GM19035 (cell line): ENCODE measurements at regions not wholly inside any gene's neighbourhood (a gene's known extent, or its start where the extent isn't known, plus 50 kb on each side); places are given as distances from the start of the nearest gene placed in this dataset.

ENCODE experiments used
- ATAC-seq: cut with Tn5 transposase; IDR thresholded peaks from one replicate; pipeline ENCODE4 v1.9.1; 2021; ENCODE audit not compliant: unreplicated experiment

- ATAC-seq = no peak
These were observed 603.2 kb upstream of the FAM241A start for GRCh38 chr4:111542056-111542455.

- ATAC-seq = no peak
These were observed 598.4 kb upstream of the FAM241A start for GRCh38 chr4:111546881-111547280.

DNA sequence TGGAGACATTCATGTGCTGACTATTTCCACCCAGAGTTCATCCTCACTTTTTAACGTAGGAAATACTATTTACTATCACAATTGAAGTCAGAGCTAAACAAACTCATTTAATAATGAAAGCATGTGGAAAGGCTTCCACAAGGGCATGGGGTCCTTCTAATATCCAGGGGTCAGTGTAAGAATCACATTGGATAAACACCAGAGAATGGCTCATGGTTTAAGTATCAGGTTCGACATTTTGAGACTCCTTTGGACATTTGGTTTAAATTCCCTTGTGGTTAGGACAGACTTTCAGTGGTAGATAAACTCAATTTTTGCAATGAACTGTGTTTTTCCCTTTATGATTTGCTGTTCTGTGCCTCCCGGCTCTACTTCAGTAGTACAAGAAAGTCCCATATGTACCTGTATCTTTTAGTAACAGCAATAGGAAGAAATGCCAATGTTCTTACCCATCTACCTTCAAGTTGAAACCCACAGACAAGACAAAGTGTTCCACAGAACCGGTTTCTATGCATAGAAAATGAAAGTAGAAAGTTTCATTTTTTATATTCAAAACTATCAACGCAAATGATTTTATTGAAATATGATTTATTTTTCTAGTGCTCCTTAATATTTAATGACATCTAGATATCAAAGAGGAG, 589.0 kb upstream of the FAM241A start:
- ATAC-seq = no peak

DNA sequence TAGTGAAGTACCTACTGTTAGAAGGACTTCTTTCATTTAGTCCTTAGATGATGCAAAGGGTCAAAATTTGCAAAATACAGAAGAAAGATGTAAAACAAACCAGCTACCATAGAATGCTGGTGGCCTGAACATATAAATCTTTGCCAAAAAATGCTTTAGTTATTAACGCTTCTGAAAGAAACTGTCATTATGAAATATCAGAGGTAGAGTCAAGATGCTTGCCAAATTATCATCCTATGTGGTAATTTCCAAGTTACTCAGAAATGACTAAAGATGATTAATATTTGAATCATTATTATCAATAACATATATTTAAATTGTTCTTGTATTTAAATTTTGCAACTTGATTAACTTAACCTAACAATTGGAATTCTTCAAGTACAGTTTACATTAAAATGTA, 588.4 kb upstream of the FAM241A start:
- ATAC-seq = no peak

- no peak for ATAC-seq
These were observed 582.4 kb upstream of the FAM241A start for GRCh38 chr4:111562826-111563225.

DNA sequence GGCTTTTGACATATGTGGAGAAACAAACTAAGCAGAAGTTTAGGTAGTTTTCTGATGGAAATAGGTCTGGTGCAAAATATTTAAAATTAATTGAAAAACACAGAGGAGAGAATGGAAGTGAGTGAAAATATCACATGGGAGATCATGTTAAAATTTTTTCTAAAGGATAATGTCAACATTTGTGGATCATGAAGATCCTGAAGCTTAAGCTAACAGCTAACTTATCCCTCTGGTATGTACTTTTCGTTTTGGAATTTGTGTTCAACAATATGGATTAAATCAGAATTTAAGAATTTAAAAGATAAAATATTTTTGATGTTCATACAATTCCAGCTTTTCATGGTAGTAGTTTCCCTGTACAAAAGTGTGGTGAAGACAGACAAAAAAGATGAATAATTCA, 572.8 kb upstream of the FAM241A start:
- no peak for ATAC-seq

- no peak for ATAC-seq
These were observed 571.9 kb upstream of the FAM241A start for GRCh38 chr4:111573386-111573785.

GRCh38 chr4:111579767-111580166, 565.5 kb upstream of the FAM241A start:
- no peak for ATAC-seq

DNA sequence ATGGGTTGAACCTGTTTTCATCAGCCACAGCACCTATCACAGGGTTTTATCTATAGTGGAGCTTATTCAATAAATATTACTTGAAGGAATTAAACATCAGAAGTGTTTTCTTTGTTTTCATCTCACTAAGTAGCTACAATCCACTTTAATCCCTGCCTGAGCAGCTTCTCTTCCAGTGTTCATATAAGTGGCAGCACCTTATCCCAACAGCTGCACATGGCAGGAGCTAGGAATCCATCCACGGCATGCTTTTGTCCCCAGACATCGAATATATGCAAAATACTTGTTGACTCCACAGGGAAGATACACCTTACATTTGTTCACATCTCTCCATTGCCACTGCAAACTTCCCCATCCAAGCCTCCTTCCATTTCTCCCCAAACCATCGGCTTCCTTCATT, 549.8 kb upstream of the FAM241A start:
- no peak for ATAC-seq

- ATAC-seq = no peak
These were observed 548.8 kb upstream of the FAM241A start for GRCh38 chr4:111596491-111596890.

DNA sequence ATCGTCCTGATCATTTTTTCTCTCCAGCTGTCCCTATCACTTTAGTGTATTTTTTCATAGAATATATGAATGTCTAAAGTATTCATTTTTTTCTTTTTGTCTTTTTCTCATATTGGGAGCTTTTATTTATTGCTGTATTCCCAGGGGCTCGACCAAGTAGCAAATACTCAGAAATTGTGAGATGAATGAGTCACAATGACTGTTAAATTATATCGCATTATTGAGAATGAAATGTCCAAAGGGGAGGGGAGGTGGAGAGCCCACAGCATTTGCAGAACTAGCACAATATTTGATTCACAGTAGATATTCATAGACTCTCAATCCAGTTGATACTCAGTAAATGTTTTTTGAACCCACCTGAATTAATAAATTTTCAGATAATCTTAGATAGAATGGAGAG, 543.6 kb upstream of the FAM241A start:
- no peak for ATAC-seq

DNA sequence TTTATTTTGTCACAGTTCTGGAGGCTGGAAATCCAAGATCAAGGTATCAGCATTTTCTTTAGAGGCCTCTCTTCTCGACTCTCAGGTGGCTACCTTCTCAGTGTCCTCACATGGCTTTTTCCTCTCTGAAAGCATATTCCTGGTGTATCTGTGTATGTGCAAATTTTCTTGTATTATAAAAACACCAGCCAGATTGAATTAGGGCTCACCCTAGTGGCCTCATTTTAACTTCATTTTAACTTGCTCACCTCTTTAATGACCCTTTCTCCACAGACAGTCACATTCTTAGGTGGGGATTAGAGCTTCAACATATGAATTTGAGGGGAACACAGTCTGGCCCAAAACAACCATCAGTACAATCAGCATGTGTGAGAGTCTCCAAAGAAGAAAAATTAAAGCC, 542.4 kb upstream of the FAM241A start:
- ATAC-seq = no peak

DNA sequence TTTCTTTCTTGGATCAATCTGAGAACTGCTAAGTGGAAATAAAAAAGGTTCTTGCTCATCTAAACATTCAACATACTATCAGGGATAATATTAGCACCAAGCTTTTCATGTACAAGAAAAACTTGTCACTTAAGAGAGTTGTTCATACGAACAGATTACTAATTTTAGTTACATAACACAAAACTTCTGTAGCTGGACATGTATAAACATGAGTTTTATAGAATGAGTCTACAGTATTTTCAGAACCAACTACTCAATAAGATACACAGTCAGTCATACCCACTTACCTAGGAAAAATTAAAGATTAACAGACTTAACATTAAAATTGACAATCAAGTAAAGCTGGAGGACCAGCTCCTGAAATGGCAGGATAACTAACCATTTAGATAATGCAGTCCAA, 540.1 kb upstream of the FAM241A start:
- ATAC-seq = no peak

- ATAC-seq = no peak
These were observed 534.6 kb upstream of the FAM241A start for GRCh38 chr4:111610681-111611080.

- no peak for ATAC-seq
These were observed 526.3 kb upstream of the FAM241A start for GRCh38 chr4:111618908-111619307.

DNA sequence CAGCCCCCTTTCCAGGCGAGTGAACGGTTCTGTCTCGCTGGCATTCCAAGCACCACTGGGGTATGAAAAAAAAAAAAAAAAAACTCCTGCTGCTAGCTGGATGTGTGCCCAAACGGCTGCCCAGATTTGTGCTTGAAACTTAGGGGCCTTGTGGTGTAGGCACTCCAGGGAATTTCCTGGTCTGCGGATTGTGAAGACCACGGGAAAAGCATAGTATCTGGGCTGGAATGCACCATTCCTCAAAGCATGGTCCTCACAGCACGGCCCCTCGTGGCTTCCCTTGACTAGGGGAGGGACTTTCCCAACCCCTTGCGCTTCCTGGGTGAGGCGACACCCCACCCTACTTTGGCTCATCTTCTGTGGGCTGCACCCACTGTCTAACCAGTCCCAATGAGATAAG, 516.8 kb upstream of the FAM241A start:
- no peak for ATAC-seq

DNA sequence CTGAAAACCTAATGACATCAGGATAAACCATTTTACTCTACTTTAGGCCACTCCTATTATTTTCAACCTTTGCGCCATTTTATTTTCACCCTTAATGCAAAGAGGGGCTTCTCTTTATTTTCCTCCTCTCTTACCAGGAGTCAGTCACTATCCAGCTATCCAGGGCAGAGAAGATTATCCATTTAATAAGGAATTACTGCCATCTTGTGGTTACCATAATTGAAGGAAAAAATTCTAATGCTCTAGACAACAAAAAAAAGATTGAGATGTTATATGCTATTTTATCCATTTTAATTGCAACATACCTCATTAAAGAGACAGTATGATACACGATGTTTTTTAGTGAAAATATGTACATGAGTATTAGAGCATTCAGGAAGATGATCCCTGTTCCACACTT, 514.5 kb upstream of the FAM241A start:
- ATAC-seq = no peak

- peak; percentile 55 for ATAC-seq
These were observed 513.8 kb upstream of the FAM241A start for GRCh38 chr4:111631215-111631999.

GRCh38 chr4:111632641-111633151, 512.6 kb upstream of the FAM241A start:
- ATAC-seq = no peak

DNA sequence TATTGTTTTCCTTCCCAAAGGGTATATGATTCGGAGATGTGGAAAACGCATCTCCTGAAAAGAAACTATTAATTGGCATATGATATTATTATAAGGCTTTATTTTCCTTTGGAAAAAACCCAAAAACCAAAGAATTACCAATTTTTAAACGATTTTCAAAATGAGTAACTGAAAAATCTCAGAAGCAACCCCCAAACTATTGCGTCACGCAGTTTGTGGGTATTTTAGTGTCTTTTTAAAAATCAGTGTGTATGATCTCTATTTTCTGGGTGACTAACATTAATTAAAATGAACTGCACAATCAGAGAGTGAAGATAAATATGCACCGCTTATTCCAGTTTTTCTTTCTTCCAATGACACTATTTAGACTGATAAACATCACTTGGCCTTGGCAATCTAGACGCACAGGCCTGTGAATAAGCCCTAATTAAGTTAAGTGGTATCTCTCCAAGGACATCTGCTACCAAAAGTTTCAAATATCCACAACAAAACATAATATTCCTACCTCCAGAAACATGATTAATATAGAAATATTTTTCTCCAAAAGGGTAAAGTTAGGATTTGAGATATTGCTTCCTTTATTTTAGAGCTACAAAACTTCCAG, 511.5 kb upstream of the FAM241A start:
- no peak for ATAC-seq

DNA sequence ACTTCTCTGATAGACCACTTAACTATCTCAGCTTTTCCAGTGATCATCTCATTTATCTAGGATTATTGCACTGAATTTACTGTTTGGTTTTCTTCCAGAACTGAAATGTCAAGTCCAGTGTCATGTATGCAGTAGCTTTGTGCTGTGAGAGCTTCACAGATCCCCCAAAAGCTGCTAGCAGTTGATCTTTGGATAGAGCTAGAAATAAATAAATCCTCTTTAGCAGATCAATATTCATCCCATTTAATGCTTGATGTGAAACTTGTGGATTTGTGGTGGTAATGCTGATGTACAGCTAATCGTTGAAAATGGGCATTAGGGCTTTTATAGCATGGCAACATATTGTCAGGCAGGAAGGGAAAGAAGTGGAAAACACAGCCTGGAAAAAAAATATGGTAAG, 509.6 kb upstream of the FAM241A start:
- no peak for ATAC-seq

- no peak for ATAC-seq
These were observed 508.2 kb upstream of the FAM241A start for GRCh38 chr4:111636961-111637585.
